ENCODE measurements at regions not wholly inside any gene's neighbourhood (a gene's known extent, or its start where the extent isn't known, plus 50 kb on each side); places are given as distances from the start of the nearest gene placed in this dataset.
"Not testable (repeated sequence)": the region's sequence is repeated elsewhere in the genome, so short reads cannot be mapped to it uniquely, and the experiment has no call there.

DNA sequence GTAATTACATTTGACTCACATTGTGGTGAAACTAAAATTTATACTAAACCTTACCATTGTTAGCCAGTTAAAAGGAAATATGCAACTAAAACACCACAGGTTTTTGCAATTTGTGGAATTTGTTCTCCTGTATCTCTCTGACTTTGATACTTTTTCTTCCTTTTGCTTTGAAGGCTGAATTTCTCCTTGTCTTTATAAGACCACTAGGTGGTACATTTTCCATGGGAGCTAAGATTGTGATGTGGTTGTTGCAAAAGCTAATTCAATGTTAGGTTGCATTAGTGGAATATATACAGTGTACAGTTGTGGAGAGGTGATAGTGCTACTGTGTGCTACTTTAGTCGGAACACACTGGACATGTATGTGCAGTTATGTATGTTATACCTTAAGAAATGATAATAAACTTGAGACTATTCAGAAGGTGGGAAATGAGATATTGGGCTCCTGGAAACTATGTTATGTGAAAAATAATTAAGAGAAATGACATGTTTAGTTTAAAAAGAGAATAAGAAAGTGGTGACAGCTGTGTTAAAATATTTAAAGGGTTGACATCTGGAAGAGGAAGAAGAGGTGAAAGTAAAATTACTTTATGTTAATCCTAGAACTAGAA, 70.3 kb downstream of the ARL9 start:
- H2AFZ ChIP-seq (replicated peaks): peak overlapping the region; percentile 32

GRCh38 chr4:56592417-56592816, 86.8 kb downstream of the ARL9 start:
- H3K36me3 Mint-ChIP-seq; H3K4me3 Mint-ChIP-seq; H3K27me3 Mint-ChIP-seq (ENCODE audit: insufficient read depth, low read depth); H3K4me2 ChIP-seq; H3K4me1 Mint-ChIP-seq; H3F3A ChIP-seq (ENCODE audit: low read depth); H3K27ac Mint-ChIP-seq; H2AFZ ChIP-seq (replicated peaks); H3K9me3 ChIP-seq (ENCODE audit: low read depth); H3K9ac ChIP-seq; H3K36me3 ChIP-seq; H3K27me3 ChIP-seq; H3K79me2 ChIP-seq (ENCODE audit: low read depth); H3K4me3 ChIP-seq; H3K4me1 ChIP-seq; DNase-seq (ENCODE audit: low spot score); H4K20me1 ChIP-seq (ENCODE audit: low read depth); H3K27ac ChIP-seq: not testable (repeated sequence)
- H3K9me3 Mint-ChIP-seq: peaks cover 14% of the 10 kb centered on the region

More for the DNA sequence above, 70.3 kb downstream of the ARL9 start:
- H3K4me1 ChIP-seq: no peaks in the 10 kb centered on the region
- no peak overlapping the region for H3K4me2 ChIP-seq
- H4K20me1 ChIP-seq (ENCODE audit: low read depth): no peaks in the 10 kb centered on the region
- H3K27me3 ChIP-seq: no peaks in the 10 kb centered on the region
- H3K9me3 ChIP-seq (ENCODE audit: low read depth): no peaks in the 10 kb centered on the region
- no peaks in the 10 kb centered on the region for H3K36me3 ChIP-seq
- H3K27ac ChIP-seq: no peak overlapping the region
- no peaks in the 10 kb centered on the region for H3K9me3 Mint-ChIP-seq
- no peaks in the 10 kb centered on the region for H3K79me2 ChIP-seq (ENCODE audit: low read depth)
- H3K4me1 Mint-ChIP-seq: no peaks in the 10 kb centered on the region
- no peaks in the 10 kb centered on the region for H3K36me3 Mint-ChIP-seq
- peak; percentile 5 for DNase-seq (ENCODE audit: low spot score)
- H3K27ac Mint-ChIP-seq: no peak overlapping the region
- H3F3A ChIP-seq (ENCODE audit: low read depth): no peaks in the 10 kb centered on the region
- peaks cover 2% of the 10 kb centered on the region for H3K27me3 Mint-ChIP-seq (ENCODE audit: insufficient read depth, low read depth)
- no peak overlapping the region for H3K4me3 Mint-ChIP-seq
- no peak for TF ChIP-seq EZH2 (IDR thresholded peaks at IDR 0.05)
- TF ChIP-seq, protein P1, sequence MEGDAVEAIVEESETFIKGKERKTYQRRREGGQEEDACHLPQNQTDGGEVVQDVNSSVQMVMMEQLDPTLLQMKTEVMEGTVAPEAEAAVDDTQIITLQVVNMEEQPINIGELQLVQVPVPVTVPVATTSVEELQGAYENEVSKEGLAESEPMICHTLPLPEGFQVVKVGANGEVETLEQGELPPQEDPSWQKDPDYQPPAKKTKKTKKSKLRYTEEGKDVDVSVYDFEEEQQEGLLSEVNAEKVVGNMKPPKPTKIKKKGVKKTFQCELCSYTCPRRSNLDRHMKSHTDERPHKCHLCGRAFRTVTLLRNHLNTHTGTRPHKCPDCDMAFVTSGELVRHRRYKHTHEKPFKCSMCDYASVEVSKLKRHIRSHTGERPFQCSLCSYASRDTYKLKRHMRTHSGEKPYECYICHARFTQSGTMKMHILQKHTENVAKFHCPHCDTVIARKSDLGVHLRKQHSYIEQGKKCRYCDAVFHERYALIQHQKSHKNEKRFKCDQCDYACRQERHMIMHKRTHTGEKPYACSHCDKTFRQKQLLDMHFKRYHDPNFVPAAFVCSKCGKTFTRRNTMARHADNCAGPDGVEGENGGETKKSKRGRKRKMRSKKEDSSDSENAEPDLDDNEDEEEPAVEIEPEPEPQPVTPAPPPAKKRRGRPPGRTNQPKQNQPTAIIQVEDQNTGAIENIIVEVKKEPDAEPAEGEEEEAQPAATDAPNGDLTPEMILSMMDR (IDR thresholded peaks at IDR 0.05): peak; percentile 50
- no peak for TF ChIP-seq EZH2phosphoT487 (IDR thresholded peaks at IDR 0.05)
- no peak overlapping the region for H3K4me3 ChIP-seq
- no peak overlapping the region for H3K9ac ChIP-seq

All from neural progenitor cell (in vitro differentiated cells).